K562 (cell line): ENCODE measurements at regions not wholly inside any gene's neighbourhood (a gene's known extent, or its start where the extent isn't known, plus 50 kb on each side); places are given as distances from the start of the nearest gene placed in this dataset.

ENCODE experiments used
- CCNT2 ChIP-seq: IDR thresholded peaks from 2 replicates; pipeline ENCODE4 v1.6.1; 2011; ENCODE audit warnings: borderline replicate concordance, low read depth, mild to moderate bottlenecking, moderate library complexity, mixed read lengths, low read length; ENCODE audit not compliant: insufficient read length; ENCODE audit errors: extremely low read depth
- CTCF ChIP-seq, 3 experiments: IDR thresholded peaks in 2 of 3; conservative IDR thresholded peaks in 1 of 3; 2 replicates each; pipeline ENCODE4 v1.5.1; 2011 to 2012; ENCODE audit warnings: low read length in 3 of 3, mild to moderate bottlenecking in 3 of 3, control low read depth in 2 of 3, improper control_type of control experiment in 1 of 3, inconsistent platforms in 1 of 3, low read depth in 1 of 3, mixed read lengths in 1 of 3, moderate library complexity in 1 of 3; ENCODE audit not compliant: insufficient read depth in 2 of 3
- FOXM1 ChIP-seq, 2 experiments: fragments of 450-650 bp in 1 of 2; sonication (generic) in 1 of 2; formaldehyde crosslinking in 1 of 2; IDR thresholded peaks; 2 replicates each; pipeline versions ENCODE4 v1.6.1 to v1.9.0; 2017 to 2022; ENCODE audit warnings: low read depth in 2 of 2, mild to moderate bottlenecking in 2 of 2, missing genetic modification reagents in 1 of 2, moderate library complexity in 1 of 2
- NR1H2 ChIP-seq: sonication (generic); formaldehyde crosslinking; IDR thresholded peaks from 2 replicates; pipeline ENCODE4 v1.4.0; 2020; ENCODE audit warnings: mild to moderate bottlenecking, missing genetic modification reagents
- POLR2A ChIP-seq: fragments of 450-650 bp; conservative IDR thresholded peaks from 2 replicates; pipeline ENCODE4 v1.6.1; 2016
- RBFOX2 ChIP-seq: fragments of 200-400 bp; formaldehyde crosslinking; IDR thresholded peaks from 2 replicates; pipeline ENCODE4 v1.6.1; 2017; ENCODE audit warnings: low read depth, mild to moderate bottlenecking, low read length, moderate library complexity
- SMAD1 ChIP-seq: fragments of 150-350 bp; IDR thresholded peaks from 2 replicates; pipeline ENCODE4 v1.6.1; 2014; ENCODE audit warnings: low read length, low read depth; ENCODE audit not compliant: partially characterized antibody
- SUPT5H ChIP-seq: fragments of 450-650 bp; IDR thresholded peaks from 2 replicates; pipeline ENCODE4 v1.6.1; 2016
- TCF3 ChIP-seq: sonication (generic); formaldehyde crosslinking; IDR thresholded peaks from 2 replicates; pipeline ENCODE4 v1.4.0; 2020; ENCODE audit warnings: mild to moderate bottlenecking, missing genetic modification reagents
- TF ChIP-seq, protein P1 (sequence below): sonication (generic); formaldehyde crosslinking; IDR thresholded peaks from 2 replicates; pipeline ENCODE4 v1.8.1; 2022; ENCODE audit warnings: missing genetic modification reagents

GRCh38 chr2:34402376-34402775, 803.3 kb upstream of the FAM98A start:
- TF ChIP-seq CTCF (IDR thresholded peaks at IDR 0.05 in 2 of 3, conservative IDR thresholded peaks at IDR 0.05 in 1 of 3; ENCODE audit: insufficient read depth in 2 of 3, low read depth in 1 of 3, low read length in 3 of 3) (no peak), NR1H2 (CRISPR knock-in tag) (no peak), SMAD1 (no peak), SUPT5H (no peak), FOXM1 (IDR thresholded peaks at IDR 0.05; ENCODE audit: low read depth) (no peak), FOXM1 (CRISPR knock-in tag; IDR thresholded peaks at IDR 0.05; ENCODE audit: low read depth) (no peak), RBFOX2 (no peak), CCNT2 (no peak), POLR2A (no peak), TCF3 (CRISPR knock-in tag) (no peak)
- TF ChIP-seq, protein P1, sequence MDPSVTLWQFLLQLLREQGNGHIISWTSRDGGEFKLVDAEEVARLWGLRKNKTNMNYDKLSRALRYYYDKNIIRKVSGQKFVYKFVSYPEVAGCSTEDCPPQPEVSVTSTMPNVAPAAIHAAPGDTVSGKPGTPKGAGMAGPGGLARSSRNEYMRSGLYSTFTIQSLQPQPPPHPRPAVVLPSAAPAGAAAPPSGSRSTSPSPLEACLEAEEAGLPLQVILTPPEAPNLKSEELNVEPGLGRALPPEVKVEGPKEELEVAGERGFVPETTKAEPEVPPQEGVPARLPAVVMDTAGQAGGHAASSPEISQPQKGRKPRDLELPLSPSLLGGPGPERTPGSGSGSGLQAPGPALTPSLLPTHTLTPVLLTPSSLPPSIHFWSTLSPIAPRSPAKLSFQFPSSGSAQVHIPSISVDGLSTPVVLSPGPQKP (CRISPR knock-in tag): no peak
